ENCODE measurements at regions not wholly inside any gene's neighbourhood (a gene's known extent, or its start where the extent isn't known, plus 50 kb on each side); places are given as distances from the start of the nearest gene placed in this dataset.

DNA sequence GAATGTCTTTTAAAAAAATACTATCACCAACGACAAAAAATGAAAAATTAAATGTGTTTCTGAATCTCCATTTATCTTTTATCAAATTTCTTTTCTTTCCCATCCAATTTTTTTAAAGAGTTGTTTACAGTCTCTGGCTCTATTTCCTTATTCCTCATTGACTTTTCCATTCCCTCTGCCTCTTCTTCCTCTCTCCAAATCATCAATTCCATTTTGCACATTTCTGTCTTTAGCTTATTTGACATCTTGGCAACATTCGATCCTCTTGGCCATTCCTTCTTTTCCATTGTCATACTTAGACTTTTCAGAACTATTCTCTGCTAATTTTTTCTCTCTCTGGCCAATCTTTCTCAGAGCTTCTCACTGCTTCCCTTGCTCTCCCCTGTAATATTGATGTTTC is 497.6 kb downstream of the PLPP3 start:
- no peak overlapping the region for H3K9ac ChIP-seq (ENCODE audit: low read length)
- H3K9me2 ChIP-seq (replicated peaks; ENCODE audit: low read length): no peaks in the 10 kb centered on the region
- DNase-seq: no peak
- H3K9me3 ChIP-seq (ENCODE audit: low read length): no peaks in the 10 kb centered on the region
- H3K4me1 ChIP-seq (ENCODE audit: insufficient read depth, low read length): no peaks in the 10 kb centered on the region
- no peak overlapping the region for H3K27ac ChIP-seq (ENCODE audit: low read length)
- intact Hi-C loops (cut with micrococcal nuclease): no loop called here
- no peak overlapping the region for H3K4me2 ChIP-seq (ENCODE audit: low read length)
- H3F3A ChIP-seq (ENCODE audit: low read length, unreplicated experiment): no peaks in the 10 kb centered on the region
- H3K27me3 ChIP-seq (ENCODE audit: low read length): no peaks in the 10 kb centered on the region
- no peaks in the 10 kb centered on the region for H3K79me2 ChIP-seq (ENCODE audit: low read length)
- no peak overlapping the region for H2AFZ ChIP-seq (ENCODE audit: low read length)
- ChIA-PET CTCF (no interaction called here), POLR2A (ENCODE audit: unreplicated experiment) (no interaction called here)
- H4K20me1 ChIP-seq (ENCODE audit: low read length): no peaks in the 10 kb centered on the region
- H3K36me3 ChIP-seq (ENCODE audit: low read depth, low read length): no peaks in the 10 kb centered on the region
- no peak overlapping the region for H3K4me3 ChIP-seq (ENCODE audit: low read length)
- ATAC-seq: no peak
- BruUV-seq (replicated peaks): no TSS peak
- TF ChIP-seq EZH2phosphoT487 (IDR thresholded peaks at IDR 0.05; ENCODE audit: borderline replicate concordance, low read length): no peak
- TF ChIP-seq, protein P1, sequence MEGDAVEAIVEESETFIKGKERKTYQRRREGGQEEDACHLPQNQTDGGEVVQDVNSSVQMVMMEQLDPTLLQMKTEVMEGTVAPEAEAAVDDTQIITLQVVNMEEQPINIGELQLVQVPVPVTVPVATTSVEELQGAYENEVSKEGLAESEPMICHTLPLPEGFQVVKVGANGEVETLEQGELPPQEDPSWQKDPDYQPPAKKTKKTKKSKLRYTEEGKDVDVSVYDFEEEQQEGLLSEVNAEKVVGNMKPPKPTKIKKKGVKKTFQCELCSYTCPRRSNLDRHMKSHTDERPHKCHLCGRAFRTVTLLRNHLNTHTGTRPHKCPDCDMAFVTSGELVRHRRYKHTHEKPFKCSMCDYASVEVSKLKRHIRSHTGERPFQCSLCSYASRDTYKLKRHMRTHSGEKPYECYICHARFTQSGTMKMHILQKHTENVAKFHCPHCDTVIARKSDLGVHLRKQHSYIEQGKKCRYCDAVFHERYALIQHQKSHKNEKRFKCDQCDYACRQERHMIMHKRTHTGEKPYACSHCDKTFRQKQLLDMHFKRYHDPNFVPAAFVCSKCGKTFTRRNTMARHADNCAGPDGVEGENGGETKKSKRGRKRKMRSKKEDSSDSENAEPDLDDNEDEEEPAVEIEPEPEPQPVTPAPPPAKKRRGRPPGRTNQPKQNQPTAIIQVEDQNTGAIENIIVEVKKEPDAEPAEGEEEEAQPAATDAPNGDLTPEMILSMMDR (conservative IDR thresholded peaks at IDR 0.05; ENCODE audit: low read depth, low read length): no peak
- no peak for TF ChIP-seq EZH2 (IDR thresholded peaks at IDR 0.05; ENCODE audit: low read length, unreplicated experiment)

DNA sequence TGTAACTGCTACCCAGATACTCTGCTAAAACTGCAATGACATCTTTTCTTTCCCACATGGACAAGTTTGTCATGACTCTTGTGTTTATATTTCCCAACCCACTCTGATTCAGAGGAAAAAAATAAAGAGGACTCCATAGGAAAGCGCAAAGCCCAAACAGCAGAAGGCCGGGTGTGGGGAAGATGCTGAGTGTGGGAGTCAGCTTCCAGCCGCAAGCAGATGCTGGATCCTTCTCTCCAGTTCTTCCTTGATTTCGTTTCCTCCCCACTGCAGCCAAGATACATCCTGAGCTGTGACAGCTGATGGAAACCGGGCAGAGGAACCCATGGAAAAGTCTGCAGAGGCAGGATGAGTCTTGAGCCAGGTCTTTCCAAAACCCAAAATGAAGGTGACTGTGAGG is 498.2 kb downstream of the PLPP3 start:
- CTCF ChIA-PET: no interaction called here
- no peak overlapping the region for H3K27ac ChIP-seq (ENCODE audit: low read length)
- H3K9me2 ChIP-seq (replicated peaks; ENCODE audit: low read length): no peaks in the 10 kb centered on the region
- ATAC-seq (no peak), DNase-seq (no peak)
- H4K20me1 ChIP-seq (ENCODE audit: low read length): no peaks in the 10 kb centered on the region
- POLR2A ChIA-PET (ENCODE audit: unreplicated experiment): no interaction called here
- TF ChIP-seq EZH2phosphoT487 (IDR thresholded peaks at IDR 0.05; ENCODE audit: borderline replicate concordance, low read length) (no peak), EZH2 (IDR thresholded peaks at IDR 0.05; ENCODE audit: low read length, unreplicated experiment) (no peak)
- TF ChIP-seq, protein P1 (conservative IDR thresholded peaks at IDR 0.05; ENCODE audit: low read depth, low read length): no peak
- H3K4me1 ChIP-seq (ENCODE audit: insufficient read depth, low read length): no peaks in the 10 kb centered on the region
- H3K36me3 ChIP-seq (ENCODE audit: low read depth, low read length): no peaks in the 10 kb centered on the region
- BruUV-seq (replicated peaks): no TSS peak
- no peak overlapping the region for H3K9ac ChIP-seq (ENCODE audit: low read length)
- no peaks in the 10 kb centered on the region for H3K27me3 ChIP-seq (ENCODE audit: low read length)
- H3K9me3 ChIP-seq (ENCODE audit: low read length): no peaks in the 10 kb centered on the region
- H3K79me2 ChIP-seq (ENCODE audit: low read length): no peaks in the 10 kb centered on the region
- no peak overlapping the region for H3K4me2 ChIP-seq (ENCODE audit: low read length)
- H2AFZ ChIP-seq (ENCODE audit: low read length): no peak overlapping the region
- intact Hi-C loops (cut with micrococcal nuclease): no loop called here
- H3F3A ChIP-seq (ENCODE audit: low read length, unreplicated experiment): no peaks in the 10 kb centered on the region
- H3K4me3 ChIP-seq (ENCODE audit: low read length): no peak overlapping the region

DNA sequence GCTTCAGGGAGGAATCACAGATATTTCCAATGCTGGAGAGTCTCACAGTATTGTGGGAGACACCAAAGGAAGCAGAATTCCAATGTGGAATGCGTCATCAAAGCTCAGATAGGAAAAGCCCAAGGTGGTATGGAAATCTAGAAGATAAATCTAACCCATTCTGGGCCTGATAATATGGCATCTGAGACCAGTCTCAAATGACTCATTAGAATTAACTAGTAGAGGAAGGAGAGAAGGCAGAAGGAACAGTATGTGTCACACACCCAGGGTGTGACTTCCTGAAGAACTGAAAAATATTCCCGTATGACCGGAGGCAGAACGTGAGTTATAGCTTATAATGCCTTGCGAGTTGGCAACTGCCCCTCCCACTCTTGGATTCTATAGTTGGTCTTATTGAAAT is 499.2 kb downstream of the PLPP3 start:
- Histone ChIP-seq H3K27ac (ENCODE audit: low read length) (no peak overlapping the region), H3K4me3 (ENCODE audit: low read length) (no peak overlapping the region), H3K4me1 (ENCODE audit: insufficient read depth, low read length) (no peaks in the 10 kb centered on the region), H3F3A (ENCODE audit: low read length, unreplicated experiment) (no peaks in the 10 kb centered on the region), H3K4me2 (ENCODE audit: low read length) (no peak overlapping the region), H3K9me3 (ENCODE audit: low read length) (no peaks in the 10 kb centered on the region), H2AFZ (ENCODE audit: low read length) (0 out of 2 replicates have a peak overlapping the region, but pooled peaks have one; percentile 10), H3K9me2 (replicated peaks; ENCODE audit: low read length) (no peaks in the 10 kb centered on the region), H3K27me3 (ENCODE audit: low read length) (no peaks in the 10 kb centered on the region), H3K9ac (ENCODE audit: low read length) (no peak overlapping the region), H3K79me2 (ENCODE audit: low read length) (no peaks in the 10 kb centered on the region), H4K20me1 (ENCODE audit: low read length) (no peaks in the 10 kb centered on the region), H3K36me3 (ENCODE audit: low read depth, low read length) (no peaks in the 10 kb centered on the region)
- DNase-seq (peak; percentile 48), ATAC-seq (peak; percentile 54)
- POLR2A ChIA-PET (ENCODE audit: unreplicated experiment): no interaction called here
- BruUV-seq (replicated peaks): no TSS peak
- CTCF ChIA-PET: no interaction called here
- intact Hi-C loops (cut with micrococcal nuclease): no loop called here
- no peak for TF ChIP-seq EZH2 (IDR thresholded peaks at IDR 0.05; ENCODE audit: low read length, unreplicated experiment)
- TF ChIP-seq, protein P1 (conservative IDR thresholded peaks at IDR 0.05; ENCODE audit: low read depth, low read length): no peak
- no peak for TF ChIP-seq EZH2phosphoT487 (IDR thresholded peaks at IDR 0.05; ENCODE audit: borderline replicate concordance, low read length)
